ENCODE measurements at regions not wholly inside any gene's neighbourhood (a gene's known extent, or its start where the extent isn't known, plus 50 kb on each side); places are given as distances from the start of the nearest gene placed in this dataset.

DNA sequence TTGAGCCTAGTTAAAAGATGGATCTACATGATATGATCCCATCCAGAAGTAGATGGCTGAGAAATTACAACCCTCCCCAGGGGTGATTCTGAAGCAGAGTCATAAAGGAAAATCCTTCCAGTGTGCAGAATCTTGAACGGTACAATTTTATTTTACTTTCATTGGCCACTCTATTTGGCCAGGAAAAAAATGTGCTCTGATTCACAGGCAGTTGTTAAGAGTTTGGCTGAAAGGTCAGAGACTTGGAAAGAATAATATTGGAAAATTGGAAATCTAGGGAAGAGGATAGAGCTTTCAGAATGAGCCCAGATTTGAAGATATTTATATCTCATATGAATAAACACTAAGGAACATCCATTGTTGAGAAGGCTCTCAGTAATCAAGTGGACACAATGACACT is 1299.3 kb upstream of the GJE1 start:
- H3K27me3 Mint-ChIP-seq (ENCODE audit: insufficient read depth, unreplicated experiment), result no peaks in the 10 kb centered on the region
- no peaks in the 10 kb centered on the region for H3K4me1 Mint-ChIP-seq (ENCODE audit: low read depth, unreplicated experiment)
- no peak overlapping the region for H3K4me3 ChIP-seq (ENCODE audit: low read depth, low read length)
- H3K27me3 ChIP-seq (replicated peaks; ENCODE audit: control insufficient read depth, insufficient read depth, low read length), result no peaks in the 10 kb centered on the region
- H3K9me3 Mint-ChIP-seq (ENCODE audit: unreplicated experiment), result no peaks in the 10 kb centered on the region
- BruUV-seq (replicated peaks), result no TSS peak
- CTCF ChIA-PET, result no interaction called here
- DNase-seq, result no peak
- H3K4me1 ChIP-seq, result no peaks in the 10 kb centered on the region
- no peaks in the 10 kb centered on the region for H3K36me3 ChIP-seq (ENCODE audit: control insufficient read depth, insufficient read depth, low read length)
- intact Hi-C loops (cut with micrococcal nuclease; ENCODE audit: unreplicated experiment), result no loop called here
- H3K36me3 Mint-ChIP-seq (ENCODE audit: insufficient read depth, unreplicated experiment), result no peaks in the 10 kb centered on the region
- POLR2A ChIA-PET, result no interaction called here
- H3K9me3 ChIP-seq, result no peaks in the 10 kb centered on the region
- TF ChIP-seq, protein P1, sequence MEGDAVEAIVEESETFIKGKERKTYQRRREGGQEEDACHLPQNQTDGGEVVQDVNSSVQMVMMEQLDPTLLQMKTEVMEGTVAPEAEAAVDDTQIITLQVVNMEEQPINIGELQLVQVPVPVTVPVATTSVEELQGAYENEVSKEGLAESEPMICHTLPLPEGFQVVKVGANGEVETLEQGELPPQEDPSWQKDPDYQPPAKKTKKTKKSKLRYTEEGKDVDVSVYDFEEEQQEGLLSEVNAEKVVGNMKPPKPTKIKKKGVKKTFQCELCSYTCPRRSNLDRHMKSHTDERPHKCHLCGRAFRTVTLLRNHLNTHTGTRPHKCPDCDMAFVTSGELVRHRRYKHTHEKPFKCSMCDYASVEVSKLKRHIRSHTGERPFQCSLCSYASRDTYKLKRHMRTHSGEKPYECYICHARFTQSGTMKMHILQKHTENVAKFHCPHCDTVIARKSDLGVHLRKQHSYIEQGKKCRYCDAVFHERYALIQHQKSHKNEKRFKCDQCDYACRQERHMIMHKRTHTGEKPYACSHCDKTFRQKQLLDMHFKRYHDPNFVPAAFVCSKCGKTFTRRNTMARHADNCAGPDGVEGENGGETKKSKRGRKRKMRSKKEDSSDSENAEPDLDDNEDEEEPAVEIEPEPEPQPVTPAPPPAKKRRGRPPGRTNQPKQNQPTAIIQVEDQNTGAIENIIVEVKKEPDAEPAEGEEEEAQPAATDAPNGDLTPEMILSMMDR (IDR thresholded peaks at IDR 0.05; ENCODE audit: insufficient read depth in 1 of 2, low read depth in 1 of 2, low read length in 1 of 2, severe bottlenecking in 1 of 2, unreplicated experiment in 1 of 2), result no peak
- no peak overlapping the region for H3K27ac Mint-ChIP-seq (ENCODE audit: unreplicated experiment)
- H3K4me3 Mint-ChIP-seq (ENCODE audit: unreplicated experiment), result no peak overlapping the region

DNA sequence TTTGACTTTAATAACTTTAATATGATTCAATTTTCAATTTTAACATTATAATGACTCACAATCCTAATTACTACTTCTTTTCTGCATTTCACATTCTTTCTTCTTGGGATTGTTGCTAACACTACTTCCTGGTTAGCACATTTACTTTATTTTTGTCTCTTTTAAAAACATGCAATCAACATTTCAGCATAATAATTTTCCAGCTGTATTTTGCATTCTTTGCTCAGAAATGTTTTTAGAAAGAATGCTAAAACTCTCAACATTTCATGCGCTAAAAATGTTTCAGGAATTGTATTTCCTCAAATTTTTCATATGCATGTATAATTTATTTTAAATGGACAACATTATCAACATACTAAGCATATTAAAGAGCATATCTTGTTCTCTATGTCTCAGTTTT is 1302.1 kb upstream of the GJE1 start:
- Mint-ChIP-seq H3K27ac (ENCODE audit: unreplicated experiment) (no peak overlapping the region), H3K4me1 (ENCODE audit: low read depth, unreplicated experiment) (no peaks in the 10 kb centered on the region), H3K36me3 (ENCODE audit: insufficient read depth, unreplicated experiment) (no peaks in the 10 kb centered on the region), H3K9me3 (ENCODE audit: unreplicated experiment) (no peaks in the 10 kb centered on the region), H3K27me3 (ENCODE audit: insufficient read depth, unreplicated experiment) (no peaks in the 10 kb centered on the region), H3K4me3 (ENCODE audit: unreplicated experiment) (no peak overlapping the region)
- Histone ChIP-seq H3K9me3 (no peaks in the 10 kb centered on the region), H3K27me3 (replicated peaks; ENCODE audit: control insufficient read depth, insufficient read depth, low read length) (no peaks in the 10 kb centered on the region), H3K4me3 (ENCODE audit: low read depth, low read length) (no peak overlapping the region), H3K36me3 (ENCODE audit: control insufficient read depth, insufficient read depth, low read length) (no peaks in the 10 kb centered on the region), H3K4me1 (no peaks in the 10 kb centered on the region)
- TF ChIP-seq, protein P1 (IDR thresholded peaks at IDR 0.05; ENCODE audit: insufficient read depth in 1 of 2, low read depth in 1 of 2, low read length in 1 of 2, severe bottlenecking in 1 of 2, unreplicated experiment in 1 of 2), result no peak
- CTCF ChIA-PET, result no interaction called here
- no peak for DNase-seq
- POLR2A ChIA-PET, result no interaction called here
- no TSS peak for BruUV-seq (replicated peaks)
- intact Hi-C loops (cut with micrococcal nuclease; ENCODE audit: unreplicated experiment), result no loop called here

DNA sequence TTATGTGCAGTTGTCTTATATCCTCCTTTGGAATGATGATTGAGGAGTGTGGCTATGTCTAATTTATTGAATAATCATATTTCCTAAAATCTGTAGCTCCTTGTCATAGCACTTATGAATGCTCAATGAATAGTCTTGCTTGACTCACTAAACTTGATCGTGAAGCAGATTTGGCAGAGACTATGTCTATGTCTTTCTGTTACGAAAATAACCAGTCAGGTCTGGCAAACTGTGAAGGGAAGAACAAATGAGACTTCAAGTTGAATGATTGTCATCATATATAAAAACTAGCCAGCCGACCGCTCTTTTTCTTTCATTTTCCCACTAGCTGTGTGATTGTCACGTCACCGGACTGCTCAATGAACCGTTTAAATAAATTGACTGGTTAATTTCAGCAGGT is 1303.9 kb upstream of the GJE1 start:
- no peaks in the 10 kb centered on the region for H3K9me3 Mint-ChIP-seq (ENCODE audit: unreplicated experiment)
- H3K27me3 Mint-ChIP-seq (ENCODE audit: insufficient read depth, unreplicated experiment), result no peaks in the 10 kb centered on the region
- ChIA-PET CTCF (no interaction called here), POLR2A (no interaction called here)
- H3K27ac Mint-ChIP-seq (ENCODE audit: unreplicated experiment), result no peak overlapping the region
- DNase-seq, result no peak
- Histone ChIP-seq H3K4me3 (ENCODE audit: low read depth, low read length) (no peak overlapping the region), H3K4me1 (no peaks in the 10 kb centered on the region), H3K36me3 (ENCODE audit: control insufficient read depth, insufficient read depth, low read length) (no peaks in the 10 kb centered on the region), H3K27me3 (replicated peaks; ENCODE audit: control insufficient read depth, insufficient read depth, low read length) (no peaks in the 10 kb centered on the region), H3K9me3 (no peaks in the 10 kb centered on the region)
- intact Hi-C loops (cut with micrococcal nuclease; ENCODE audit: unreplicated experiment), result no loop called here
- no peaks in the 10 kb centered on the region for H3K4me1 Mint-ChIP-seq (ENCODE audit: low read depth, unreplicated experiment)
- TF ChIP-seq, protein P1 (IDR thresholded peaks at IDR 0.05; ENCODE audit: insufficient read depth in 1 of 2, low read depth in 1 of 2, low read length in 1 of 2, severe bottlenecking in 1 of 2, unreplicated experiment in 1 of 2), result no peak
- no TSS peak for BruUV-seq (replicated peaks)
- no peak overlapping the region for H3K4me3 Mint-ChIP-seq (ENCODE audit: unreplicated experiment)
- no peaks in the 10 kb centered on the region for H3K36me3 Mint-ChIP-seq (ENCODE audit: insufficient read depth, unreplicated experiment)
